NAMALWA (cell line): ENCODE measurements at regions not wholly inside any gene's neighbourhood (a gene's known extent, or its start where the extent isn't known, plus 50 kb on each side); places are given as distances from the start of the nearest gene placed in this dataset.
"Not testable (repeated sequence)": the region's sequence is repeated elsewhere in the genome, so short reads cannot be mapped to it uniquely, and the experiment has no call there.

Experiments
- DNase-seq: peaks from one replicate; pipeline ENCODE4 v3.0.0-alpha.2; 2015; ENCODE audit warnings: low spot score

- no peak for DNase-seq
Measured at GRCh38 chr18:76307293-76307690, 187.8 kb downstream of the ZNF516 start.

DNA sequence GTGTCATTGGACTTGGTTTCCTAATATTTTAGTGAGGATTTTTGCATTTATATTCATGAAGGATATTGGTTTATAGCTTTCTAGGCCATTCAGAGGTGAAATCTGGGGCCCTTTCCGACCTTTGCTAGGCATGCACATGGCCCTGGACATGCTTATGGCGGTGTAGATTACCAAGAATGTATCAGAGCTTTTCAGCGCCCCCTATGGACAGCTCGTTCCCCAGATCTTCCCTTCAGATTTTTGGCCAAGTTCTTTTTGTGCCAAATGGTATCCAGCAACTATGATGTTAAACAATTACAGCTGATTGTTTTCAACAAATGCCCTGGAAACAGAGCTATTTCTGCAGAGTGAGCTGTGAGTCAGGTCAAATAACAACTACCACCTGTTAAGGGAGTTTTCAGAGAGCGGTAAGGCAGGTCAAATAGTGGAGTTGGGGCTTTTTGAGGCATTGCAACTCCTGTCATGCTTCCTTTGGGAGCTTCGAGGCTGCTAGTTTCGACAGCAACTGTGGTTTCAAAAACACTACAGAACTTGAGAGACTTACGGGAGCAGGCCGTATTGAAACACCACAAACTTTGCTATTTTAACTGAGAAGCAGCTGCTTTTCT is 188.3 kb downstream of the ZNF516 start:
- peak; percentile 36 for DNase-seq

DNA sequence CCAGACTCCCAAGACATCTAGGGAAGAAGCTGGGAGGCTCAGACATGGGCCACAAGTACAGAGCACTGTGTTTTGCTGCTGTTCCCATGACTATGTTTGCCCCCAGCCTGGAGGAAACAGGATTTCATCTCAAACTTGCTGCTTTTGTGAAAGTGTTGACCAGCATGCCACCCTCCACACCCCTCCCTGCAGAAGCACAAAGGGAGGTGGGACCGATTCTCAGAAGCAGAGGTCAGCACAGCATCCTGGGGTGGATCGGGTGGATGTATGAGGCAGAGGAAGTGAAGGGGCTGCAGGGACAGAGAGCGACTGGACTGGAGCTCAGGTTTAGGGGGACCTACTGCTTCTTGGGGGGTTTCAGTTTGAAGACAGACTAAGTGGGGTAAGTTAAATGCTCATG is 209.2 kb downstream of the ZNF516 start:
- DNase-seq: no peak

DNA sequence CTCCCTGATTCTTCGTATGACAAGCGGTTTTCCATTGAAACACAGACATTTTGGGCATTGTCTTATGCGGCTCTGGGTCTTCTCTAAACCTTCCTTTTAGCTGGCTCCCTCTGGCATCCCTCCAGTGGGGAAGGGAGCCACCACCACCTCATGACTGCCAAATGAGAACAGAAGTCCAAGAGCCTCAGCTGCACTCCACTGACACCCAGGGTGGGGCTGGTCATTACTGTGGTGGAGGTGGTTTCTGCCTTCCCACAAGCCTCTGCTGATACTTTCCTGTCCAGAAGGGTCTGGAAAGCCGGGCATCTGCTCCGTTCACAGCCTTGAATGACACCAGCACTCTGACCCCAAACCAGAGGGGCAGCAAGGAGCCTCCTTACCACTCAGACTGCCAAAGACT is 213.5 kb downstream of the ZNF516 start:
- no peak for DNase-seq

DNA sequence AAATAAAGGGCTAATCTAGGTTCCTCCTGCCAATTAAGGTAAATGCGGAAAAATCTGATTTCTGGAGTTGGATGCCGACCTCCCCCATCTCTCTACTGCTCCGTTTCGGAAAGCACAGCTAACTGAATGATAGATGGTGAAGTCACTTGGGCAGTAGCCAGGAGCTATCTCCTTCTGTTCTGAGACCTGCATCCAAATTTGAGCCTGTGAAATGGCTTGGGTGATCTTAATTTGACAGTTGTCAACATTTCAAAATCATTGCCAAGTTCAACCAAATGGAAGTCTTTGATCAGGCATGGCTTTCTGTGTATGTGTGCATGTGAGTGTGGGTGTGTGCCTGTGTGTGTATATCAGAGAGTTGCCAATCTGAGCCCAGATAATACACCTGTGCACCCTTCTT is 217.2 kb downstream of the ZNF516 start:
- DNase-seq: no peak

GRCh38 chr18:76275727-76276313 is 219.2 kb downstream of the ZNF516 start:
- DNase-seq: peak; percentile 36

DNA sequence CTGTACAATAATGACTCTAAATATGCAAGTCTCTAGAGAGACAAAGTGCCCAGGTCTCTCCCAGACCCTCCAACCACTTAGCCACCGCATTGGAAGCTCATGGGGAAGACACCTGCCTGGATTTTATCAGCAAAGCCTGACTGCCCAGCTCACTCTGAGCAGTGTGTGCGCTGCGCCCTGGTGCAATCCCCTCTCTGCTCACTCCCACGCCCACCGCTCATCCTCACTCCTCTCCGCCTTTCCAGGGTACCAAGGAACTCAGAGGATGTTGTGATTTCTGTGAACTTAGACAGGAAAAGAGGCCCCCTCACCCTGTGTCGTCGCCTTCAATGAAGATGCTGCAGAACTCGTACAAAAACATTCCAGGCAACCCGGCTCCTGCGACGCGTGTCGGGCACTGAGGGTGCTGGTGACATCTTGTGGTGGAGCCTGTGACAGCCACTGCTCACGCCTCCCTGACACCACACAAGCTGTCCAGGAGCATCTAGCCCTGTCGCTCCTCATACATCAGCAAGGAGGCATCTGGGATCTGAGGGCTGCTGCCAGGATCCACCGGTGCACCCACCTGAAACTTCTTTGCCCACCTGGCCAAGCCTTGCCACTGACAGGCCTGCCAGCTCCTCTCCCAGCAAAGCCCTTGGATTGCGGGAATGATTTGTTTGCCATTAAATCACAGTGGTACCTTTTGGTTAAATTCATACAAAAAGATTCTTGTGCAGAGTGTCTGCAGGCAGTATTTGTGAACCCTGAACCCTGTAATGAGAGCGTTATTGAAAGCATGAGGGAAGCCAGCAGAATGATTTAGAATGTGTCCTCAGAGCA is 220.4 kb downstream of the ZNF516 start:
- no peak for DNase-seq

- no peak for DNase-seq
Measured at GRCh38 chr18:76273956-76274355, 221.1 kb downstream of the ZNF516 start.

DNA sequence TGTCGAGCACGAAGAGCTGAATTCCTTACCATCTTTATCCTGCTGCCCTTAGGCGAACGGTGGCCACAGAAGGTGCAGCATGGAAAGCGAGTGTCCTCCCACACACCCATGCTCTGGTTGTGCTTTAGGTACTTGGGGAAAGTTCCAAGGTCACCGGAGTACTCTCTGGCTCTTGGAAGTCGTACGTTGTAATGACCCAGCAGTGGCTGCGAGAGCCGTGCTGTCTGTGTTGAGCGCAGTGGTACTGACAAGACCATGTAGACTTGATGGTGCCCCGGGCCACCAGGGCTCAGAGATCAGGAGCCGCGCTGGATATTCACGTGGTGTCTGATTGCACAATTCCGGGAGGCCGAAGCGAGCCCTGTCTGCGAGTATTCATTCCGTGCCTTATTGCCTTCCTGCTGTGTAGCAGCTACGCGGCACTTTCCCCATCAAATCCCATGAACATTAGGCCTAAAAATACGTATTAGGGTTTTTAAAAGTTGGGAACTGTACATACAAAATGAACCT is 222.0 kb downstream of the ZNF516 start:
- DNase-seq: no peak

DNA sequence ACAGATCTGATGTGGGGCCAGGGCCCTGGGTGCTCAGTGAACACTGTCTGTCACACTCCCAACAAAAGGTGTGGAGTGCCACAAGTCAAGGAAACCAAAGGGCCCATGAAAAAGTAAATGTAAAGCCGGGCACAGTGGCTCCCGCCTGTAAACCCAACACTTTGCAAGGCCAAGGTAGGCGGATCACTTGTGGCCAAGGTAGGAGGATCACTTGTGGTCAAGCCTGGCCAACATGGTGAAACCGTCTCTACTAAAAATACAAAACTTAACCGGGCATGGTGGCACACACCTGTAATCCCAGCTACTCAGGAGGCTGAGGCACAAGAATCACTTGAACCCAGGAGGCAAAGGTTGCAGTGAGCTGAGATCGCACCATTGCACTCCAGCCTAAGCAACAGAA is 227.6 kb downstream of the ZNF516 start:
- DNase-seq: not testable (repeated sequence)

DNA sequence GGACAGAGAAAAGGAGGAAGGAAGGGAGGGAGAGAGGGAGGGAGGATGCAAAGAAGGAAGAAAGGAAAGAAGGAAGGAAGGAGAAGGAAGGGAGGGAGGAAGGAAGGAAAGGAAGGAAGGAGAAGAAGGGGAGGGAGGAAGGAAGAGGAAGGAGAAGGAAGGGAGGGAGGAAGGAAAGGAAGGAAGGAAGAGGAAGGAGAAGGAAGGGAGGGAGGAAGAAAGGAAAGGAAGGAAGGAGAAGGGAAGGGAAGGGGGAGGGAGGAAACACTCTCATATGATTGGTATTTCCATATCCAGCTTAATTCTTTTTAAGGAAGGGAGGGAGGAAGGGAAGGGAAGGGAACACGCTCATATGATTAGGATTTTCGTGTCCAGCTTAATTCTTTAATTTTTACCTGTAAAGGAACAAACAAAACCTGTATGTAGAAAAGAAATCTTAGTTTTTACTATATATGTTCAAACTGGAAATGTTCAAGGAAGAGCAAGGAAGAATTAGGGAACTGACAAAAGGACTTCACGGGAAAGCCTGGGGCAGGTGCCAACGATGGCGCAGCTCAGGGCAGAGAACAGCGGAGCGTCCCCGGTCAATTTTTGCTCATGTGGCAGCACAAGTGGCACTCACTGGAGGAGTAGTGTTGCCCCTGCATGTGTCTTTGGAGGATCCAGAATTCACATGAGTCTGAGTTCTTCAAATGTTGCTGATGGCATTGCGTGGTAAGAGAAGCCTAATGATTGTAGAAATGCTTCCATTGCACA is 228.6 kb downstream of the ZNF516 start:
- no peak for DNase-seq

DNA sequence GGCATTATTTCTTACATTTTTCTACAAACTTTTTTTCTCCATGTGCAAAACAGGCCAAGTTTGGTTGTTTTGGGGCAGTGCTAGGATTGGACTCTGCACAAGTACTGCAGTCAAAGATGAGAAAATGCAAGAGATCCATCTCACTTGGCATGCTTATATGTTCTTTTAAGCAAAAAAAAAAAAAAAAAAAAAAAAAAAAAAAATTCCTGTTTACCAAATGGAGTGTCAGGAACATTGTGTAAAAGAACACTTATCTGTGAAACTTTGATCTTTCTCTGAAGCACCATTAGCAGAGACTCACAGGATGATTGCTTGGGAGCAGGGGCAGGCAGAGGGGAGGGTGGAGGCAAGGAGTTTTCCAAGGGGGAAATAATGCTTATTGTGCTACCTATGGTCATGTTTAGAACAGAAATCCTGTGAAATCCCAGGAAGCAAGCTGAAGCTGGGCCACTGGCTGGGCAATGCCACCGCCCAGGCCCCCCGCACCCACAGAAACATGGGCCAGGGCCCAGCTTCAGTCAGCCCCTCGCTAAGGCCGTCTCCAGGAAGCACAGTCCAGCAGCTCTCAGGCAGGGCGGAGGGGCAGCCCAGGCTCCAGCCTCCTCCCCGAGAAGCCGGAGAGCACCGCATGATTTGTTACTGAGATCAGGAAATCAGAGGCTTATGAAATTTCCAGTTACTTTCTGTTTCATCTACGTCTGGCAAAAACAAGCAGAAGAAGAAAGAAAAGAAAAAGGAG is 229.4 kb downstream of the ZNF516 start:
- DNase-seq: no peak

- no peak for DNase-seq
Measured at GRCh38 chr18:76264876-76265250, 230.2 kb downstream of the ZNF516 start.

- no peak for DNase-seq
Measured at GRCh38 chr18:76264198-76264875, 230.7 kb downstream of the ZNF516 start.

GRCh38 chr18:76263046-76264005 is 231.7 kb downstream of the ZNF516 start:
- DNase-seq: no peak

- no peak for DNase-seq
Measured at GRCh38 chr18:76260941-76261472, 234.0 kb downstream of the ZNF516 start.

DNA sequence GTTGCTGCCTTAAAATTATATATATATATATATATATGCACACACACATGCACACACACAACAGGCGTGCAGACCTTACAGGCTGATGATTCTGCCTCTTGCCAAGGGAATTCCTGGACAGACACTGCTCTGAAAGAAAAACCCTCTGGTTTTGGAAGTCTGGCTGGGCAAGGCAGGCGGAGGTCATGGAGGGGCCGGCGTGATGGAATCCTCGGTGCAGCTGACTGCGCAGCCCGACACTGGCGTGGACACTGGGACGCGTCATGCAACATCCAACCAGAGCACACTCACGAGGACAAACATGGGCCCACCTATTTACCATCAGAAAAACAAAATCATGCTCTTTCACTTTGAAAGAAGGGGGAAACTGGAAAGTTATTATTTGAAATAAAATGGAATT is 235.3 kb downstream of the ZNF516 start:
- no peak for DNase-seq

GRCh38 chr18:76259096-76259495 is 235.9 kb downstream of the ZNF516 start:
- DNase-seq: no peak

DNA sequence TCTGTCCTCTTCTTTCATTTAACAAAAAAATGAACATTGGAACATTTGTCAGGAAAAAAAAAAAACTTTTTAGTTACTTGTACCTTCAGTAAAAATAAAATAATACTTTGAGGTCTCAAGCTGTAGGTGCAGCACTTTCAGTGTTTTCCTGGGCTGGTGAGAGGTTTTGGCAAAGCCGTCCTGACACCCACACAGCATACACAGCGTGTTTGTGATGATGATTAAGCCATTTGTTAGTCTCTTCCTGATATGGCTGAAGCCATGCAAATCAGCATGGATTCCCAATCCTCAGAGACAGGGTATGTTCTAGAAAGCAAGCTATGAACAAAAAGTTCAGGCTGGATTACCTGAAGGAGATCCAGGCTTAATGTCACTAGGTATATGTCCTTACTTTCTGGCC is 236.8 kb downstream of the ZNF516 start:
- DNase-seq: no peak
